GM23338 (cell line): ENCODE measurements at regions not wholly inside any gene's neighbourhood (a gene's known extent, or its start where the extent isn't known, plus 50 kb on each side); places are given as distances from the start of the nearest gene placed in this dataset.
"Not testable (repeated sequence)": the region's sequence is repeated elsewhere in the genome, so short reads cannot be mapped to it uniquely, and the experiment has no call there.

ENCODE experiments used
- ATAC-seq: fragments of 200-7000 bp; cut with Tn5 transposase; 3 replicates; pipeline ENCODE4 v1.9.1; 2020
- DNase-seq: peaks from one replicate; pipeline ENCODE4 v3.0.0-alpha.2; 2015; ENCODE audit warnings: low spot score
- H2AFZ ChIP-seq: fragments of 200-600 bp; sonication (generic); 2 replicates; pipeline ENCODE4 v1.8.0; 2016; ENCODE audit warnings: antibody characterized with exemption, mild to moderate bottlenecking, moderate library complexity
- H3F3A ChIP-seq: fragments of 200-600 bp; sonication (generic); replicated peaks from 2 replicates; pipeline ENCODE4 v1.8.0; 2017; ENCODE audit warnings: antibody characterized with exemption, mixed run types, low read depth
- H3K27ac ChIP-seq: fragments of 200-600 bp; sonication (generic); 2 replicates; pipeline ENCODE4 v1.6.1; 2016; ENCODE audit warnings: low read depth
- H3K27me3 ChIP-seq: fragments of 200-600 bp; sonication (generic); 2 replicates; pipeline ENCODE4 v1.8.0; 2016; ENCODE audit warnings: mild to moderate bottlenecking, mixed run types, moderate library complexity; ENCODE audit not compliant: insufficient read depth
- H3K36me3 ChIP-seq: fragments of 200-600 bp; sonication (generic); 2 replicates; pipeline ENCODE4 v1.8.0; 2016; ENCODE audit warnings: mild to moderate bottlenecking; ENCODE audit not compliant: insufficient read depth
- H3K4me1 ChIP-seq: fragments of 200-600 bp; sonication (generic); 2 replicates; pipeline ENCODE4 v1.8.0; 2016; ENCODE audit warnings: mild to moderate bottlenecking, moderate library complexity; ENCODE audit not compliant: insufficient read depth
- H3K4me2 ChIP-seq: fragments of 200-600 bp; sonication (generic); 2 replicates; pipeline ENCODE4 v1.7.1; 2017; ENCODE audit warnings: mixed run types
- H3K4me3 ChIP-seq: fragments of 200-600 bp; sonication (generic); 2 replicates; pipeline ENCODE4 v1.6.1; 2016; ENCODE audit warnings: mixed run types
- H3K79me2 ChIP-seq: fragments of 200-600 bp; sonication (generic); replicated peaks from 2 replicates; pipeline ENCODE4 v1.8.0; 2017; ENCODE audit warnings: mild to moderate bottlenecking; ENCODE audit not compliant: insufficient read depth
- H3K9me2 ChIP-seq: fragments of 200-600 bp; sonication (generic); 2 replicates; pipeline ENCODE4 v1.8.0; 2017; ENCODE audit not compliant: insufficient read depth
- H4K20me1 ChIP-seq: fragments of 200-600 bp; sonication (generic); replicated peaks from 2 replicates; pipeline ENCODE4 v1.8.0; 2017; ENCODE audit warnings: mild to moderate bottlenecking; ENCODE audit not compliant: insufficient read depth
- H3K27ac Mint-ChIP-seq: 2 replicates; pipeline ENCODE4 v1.8.0; 2020; ENCODE audit warnings: inconsistent platforms, mild to moderate bottlenecking, moderate library complexity, mixed read lengths
- H3K27me3 Mint-ChIP-seq: 3 replicates; pipeline ENCODE4 v1.8.0; 2022; ENCODE audit warnings: low read depth, mild to moderate bottlenecking, moderate library complexity, mixed read lengths, inconsistent platforms; ENCODE audit not compliant: insufficient read depth, poor library complexity
- H3K36me3 Mint-ChIP-seq: 3 replicates; pipeline ENCODE4 v1.8.0; 2021; ENCODE audit warnings: low read depth, mild to moderate bottlenecking, inconsistent platforms, moderate library complexity, mixed read lengths
- H3K4me1 Mint-ChIP-seq: 3 replicates; pipeline ENCODE4 v1.8.0; 2020; ENCODE audit warnings: mild to moderate bottlenecking, inconsistent platforms, mixed read lengths
- H3K4me3 Mint-ChIP-seq: 3 replicates; pipeline ENCODE4 v1.8.0; 2021; ENCODE audit warnings: moderate library complexity, mild to moderate bottlenecking, inconsistent platforms, mixed read lengths
- H3K9me3 Mint-ChIP-seq: 3 replicates; pipeline ENCODE4 v1.8.0; 2020; ENCODE audit warnings: moderate library complexity, mild to moderate bottlenecking, inconsistent platforms, mixed read lengths
- CREB1 ChIP-seq: fragments of 250-450 bp; sonication (Bioruptor Pico); IDR thresholded peaks from 2 replicates; pipeline ENCODE4 v1.5.0; 2020; ENCODE audit warnings: low read depth, mild to moderate bottlenecking, moderate library complexity
- EZH2phosphoT487 ChIP-seq: fragments of 200-600 bp; sonication (generic); IDR thresholded peaks from one replicate; pipeline ENCODE4 v1.8.1; 2018; ENCODE audit warnings: antibody characterized with exemption; ENCODE audit not compliant: unreplicated experiment
- JUNB ChIP-seq: IDR thresholded peaks from one replicate; pipeline ENCODE4 v1.6.1; 2016; ENCODE audit warnings: antibody characterized with exemption; ENCODE audit not compliant: unreplicated experiment
- NANOG ChIP-seq: IDR thresholded peaks from 2 replicates; pipeline ENCODE4 v1.6.1; 2016; ENCODE audit warnings: antibody characterized with exemption, borderline replicate concordance
- ZNF114 ChIP-seq: fragments of 250-450 bp; sonication (Bioruptor Pico); IDR thresholded peaks from 2 replicates; pipeline ENCODE4 v1.5.0; 2020; ENCODE audit warnings: mild to moderate bottlenecking, moderate library complexity
- TF ChIP-seq, protein P1 (sequence below): IDR thresholded peaks from 2 replicates; pipeline ENCODE4 v1.6.1; 2016; ENCODE audit warnings: antibody characterized with exemption
- TF ChIP-seq, protein P2 (sequence below): IDR thresholded peaks from one replicate; pipeline ENCODE4 v1.6.1; 2018; ENCODE audit warnings: antibody characterized with exemption; ENCODE audit not compliant: unreplicated experiment
- TF ChIP-seq, protein P3 (sequence below): fragments of 250-450 bp; sonication (Bioruptor Pico); IDR thresholded peaks from 2 replicates; pipeline ENCODE4 v1.5.0; 2020; ENCODE audit warnings: mild to moderate bottlenecking, moderate library complexity

DNA sequence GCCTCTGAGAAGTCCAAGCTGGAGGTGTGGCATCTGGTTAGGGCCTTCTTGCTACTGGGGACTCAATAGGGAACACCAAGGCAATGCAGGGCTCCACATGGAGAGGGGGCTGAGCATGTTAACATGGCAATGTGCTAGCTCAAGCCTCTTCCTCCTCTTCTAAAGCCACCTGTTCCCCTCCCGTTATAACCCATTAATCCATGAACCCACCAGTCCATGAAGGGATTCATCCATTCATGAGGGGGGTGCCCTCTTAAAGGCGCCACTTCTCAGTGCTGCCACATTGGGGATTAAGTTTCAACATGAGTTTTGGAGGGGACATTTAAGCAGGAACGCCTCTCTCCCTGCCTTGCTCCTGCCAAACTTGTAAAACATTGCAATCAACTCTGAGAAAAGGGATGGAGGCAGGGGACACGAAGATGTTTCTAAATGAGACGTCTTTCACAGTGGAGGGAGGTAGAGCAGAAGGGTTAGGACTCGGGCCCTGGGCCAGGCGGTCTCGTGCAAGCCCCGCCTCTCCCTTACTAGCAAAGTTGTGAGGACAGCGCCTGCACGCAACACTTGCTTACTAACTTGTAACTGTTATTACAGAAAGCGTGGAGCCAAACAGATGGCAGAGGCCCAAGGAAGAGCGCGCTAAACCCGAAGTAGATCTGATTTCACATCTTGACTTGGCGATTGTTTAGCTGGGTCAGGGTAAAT lies 118.2 kb upstream of the ZNF516 start:
- Mint-ChIP-seq H3K27ac (no peak overlapping the region), H3K4me3 (no peak overlapping the region)
- TF ChIP-seq, protein P1, sequence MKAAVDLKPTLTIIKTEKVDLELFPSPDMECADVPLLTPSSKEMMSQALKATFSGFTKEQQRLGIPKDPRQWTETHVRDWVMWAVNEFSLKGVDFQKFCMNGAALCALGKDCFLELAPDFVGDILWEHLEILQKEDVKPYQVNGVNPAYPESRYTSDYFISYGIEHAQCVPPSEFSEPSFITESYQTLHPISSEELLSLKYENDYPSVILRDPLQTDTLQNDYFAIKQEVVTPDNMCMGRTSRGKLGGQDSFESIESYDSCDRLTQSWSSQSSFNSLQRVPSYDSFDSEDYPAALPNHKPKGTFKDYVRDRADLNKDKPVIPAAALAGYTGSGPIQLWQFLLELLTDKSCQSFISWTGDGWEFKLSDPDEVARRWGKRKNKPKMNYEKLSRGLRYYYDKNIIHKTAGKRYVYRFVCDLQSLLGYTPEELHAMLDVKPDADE: no peak
- TF ChIP-seq EZH2phosphoT487 (no peak), CREB1 (CRISPR knock-in tag) (no peak), ZNF114 (CRISPR knock-in tag) (no peak), JUNB (no peak), NANOG (no peak)
- TF ChIP-seq, protein P2, sequence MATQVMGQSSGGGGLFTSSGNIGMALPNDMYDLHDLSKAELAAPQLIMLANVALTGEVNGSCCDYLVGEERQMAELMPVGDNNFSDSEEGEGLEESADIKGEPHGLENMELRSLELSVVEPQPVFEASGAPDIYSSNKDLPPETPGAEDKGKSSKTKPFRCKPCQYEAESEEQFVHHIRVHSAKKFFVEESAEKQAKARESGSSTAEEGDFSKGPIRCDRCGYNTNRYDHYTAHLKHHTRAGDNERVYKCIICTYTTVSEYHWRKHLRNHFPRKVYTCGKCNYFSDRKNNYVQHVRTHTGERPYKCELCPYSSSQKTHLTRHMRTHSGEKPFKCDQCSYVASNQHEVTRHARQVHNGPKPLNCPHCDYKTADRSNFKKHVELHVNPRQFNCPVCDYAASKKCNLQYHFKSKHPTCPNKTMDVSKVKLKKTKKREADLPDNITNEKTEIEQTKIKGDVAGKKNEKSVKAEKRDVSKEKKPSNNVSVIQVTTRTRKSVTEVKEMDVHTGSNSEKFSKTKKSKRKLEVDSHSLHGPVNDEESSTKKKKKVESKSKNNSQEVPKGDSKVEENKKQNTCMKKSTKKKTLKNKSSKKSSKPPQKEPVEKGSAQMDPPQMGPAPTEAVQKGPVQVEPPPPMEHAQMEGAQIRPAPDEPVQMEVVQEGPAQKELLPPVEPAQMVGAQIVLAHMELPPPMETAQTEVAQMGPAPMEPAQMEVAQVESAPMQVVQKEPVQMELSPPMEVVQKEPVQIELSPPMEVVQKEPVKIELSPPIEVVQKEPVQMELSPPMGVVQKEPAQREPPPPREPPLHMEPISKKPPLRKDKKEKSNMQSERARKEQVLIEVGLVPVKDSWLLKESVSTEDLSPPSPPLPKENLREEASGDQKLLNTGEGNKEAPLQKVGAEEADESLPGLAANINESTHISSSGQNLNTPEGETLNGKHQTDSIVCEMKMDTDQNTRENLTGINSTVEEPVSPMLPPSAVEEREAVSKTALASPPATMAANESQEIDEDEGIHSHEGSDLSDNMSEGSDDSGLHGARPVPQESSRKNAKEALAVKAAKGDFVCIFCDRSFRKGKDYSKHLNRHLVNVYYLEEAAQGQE: no peak
- TF ChIP-seq, protein P3, sequence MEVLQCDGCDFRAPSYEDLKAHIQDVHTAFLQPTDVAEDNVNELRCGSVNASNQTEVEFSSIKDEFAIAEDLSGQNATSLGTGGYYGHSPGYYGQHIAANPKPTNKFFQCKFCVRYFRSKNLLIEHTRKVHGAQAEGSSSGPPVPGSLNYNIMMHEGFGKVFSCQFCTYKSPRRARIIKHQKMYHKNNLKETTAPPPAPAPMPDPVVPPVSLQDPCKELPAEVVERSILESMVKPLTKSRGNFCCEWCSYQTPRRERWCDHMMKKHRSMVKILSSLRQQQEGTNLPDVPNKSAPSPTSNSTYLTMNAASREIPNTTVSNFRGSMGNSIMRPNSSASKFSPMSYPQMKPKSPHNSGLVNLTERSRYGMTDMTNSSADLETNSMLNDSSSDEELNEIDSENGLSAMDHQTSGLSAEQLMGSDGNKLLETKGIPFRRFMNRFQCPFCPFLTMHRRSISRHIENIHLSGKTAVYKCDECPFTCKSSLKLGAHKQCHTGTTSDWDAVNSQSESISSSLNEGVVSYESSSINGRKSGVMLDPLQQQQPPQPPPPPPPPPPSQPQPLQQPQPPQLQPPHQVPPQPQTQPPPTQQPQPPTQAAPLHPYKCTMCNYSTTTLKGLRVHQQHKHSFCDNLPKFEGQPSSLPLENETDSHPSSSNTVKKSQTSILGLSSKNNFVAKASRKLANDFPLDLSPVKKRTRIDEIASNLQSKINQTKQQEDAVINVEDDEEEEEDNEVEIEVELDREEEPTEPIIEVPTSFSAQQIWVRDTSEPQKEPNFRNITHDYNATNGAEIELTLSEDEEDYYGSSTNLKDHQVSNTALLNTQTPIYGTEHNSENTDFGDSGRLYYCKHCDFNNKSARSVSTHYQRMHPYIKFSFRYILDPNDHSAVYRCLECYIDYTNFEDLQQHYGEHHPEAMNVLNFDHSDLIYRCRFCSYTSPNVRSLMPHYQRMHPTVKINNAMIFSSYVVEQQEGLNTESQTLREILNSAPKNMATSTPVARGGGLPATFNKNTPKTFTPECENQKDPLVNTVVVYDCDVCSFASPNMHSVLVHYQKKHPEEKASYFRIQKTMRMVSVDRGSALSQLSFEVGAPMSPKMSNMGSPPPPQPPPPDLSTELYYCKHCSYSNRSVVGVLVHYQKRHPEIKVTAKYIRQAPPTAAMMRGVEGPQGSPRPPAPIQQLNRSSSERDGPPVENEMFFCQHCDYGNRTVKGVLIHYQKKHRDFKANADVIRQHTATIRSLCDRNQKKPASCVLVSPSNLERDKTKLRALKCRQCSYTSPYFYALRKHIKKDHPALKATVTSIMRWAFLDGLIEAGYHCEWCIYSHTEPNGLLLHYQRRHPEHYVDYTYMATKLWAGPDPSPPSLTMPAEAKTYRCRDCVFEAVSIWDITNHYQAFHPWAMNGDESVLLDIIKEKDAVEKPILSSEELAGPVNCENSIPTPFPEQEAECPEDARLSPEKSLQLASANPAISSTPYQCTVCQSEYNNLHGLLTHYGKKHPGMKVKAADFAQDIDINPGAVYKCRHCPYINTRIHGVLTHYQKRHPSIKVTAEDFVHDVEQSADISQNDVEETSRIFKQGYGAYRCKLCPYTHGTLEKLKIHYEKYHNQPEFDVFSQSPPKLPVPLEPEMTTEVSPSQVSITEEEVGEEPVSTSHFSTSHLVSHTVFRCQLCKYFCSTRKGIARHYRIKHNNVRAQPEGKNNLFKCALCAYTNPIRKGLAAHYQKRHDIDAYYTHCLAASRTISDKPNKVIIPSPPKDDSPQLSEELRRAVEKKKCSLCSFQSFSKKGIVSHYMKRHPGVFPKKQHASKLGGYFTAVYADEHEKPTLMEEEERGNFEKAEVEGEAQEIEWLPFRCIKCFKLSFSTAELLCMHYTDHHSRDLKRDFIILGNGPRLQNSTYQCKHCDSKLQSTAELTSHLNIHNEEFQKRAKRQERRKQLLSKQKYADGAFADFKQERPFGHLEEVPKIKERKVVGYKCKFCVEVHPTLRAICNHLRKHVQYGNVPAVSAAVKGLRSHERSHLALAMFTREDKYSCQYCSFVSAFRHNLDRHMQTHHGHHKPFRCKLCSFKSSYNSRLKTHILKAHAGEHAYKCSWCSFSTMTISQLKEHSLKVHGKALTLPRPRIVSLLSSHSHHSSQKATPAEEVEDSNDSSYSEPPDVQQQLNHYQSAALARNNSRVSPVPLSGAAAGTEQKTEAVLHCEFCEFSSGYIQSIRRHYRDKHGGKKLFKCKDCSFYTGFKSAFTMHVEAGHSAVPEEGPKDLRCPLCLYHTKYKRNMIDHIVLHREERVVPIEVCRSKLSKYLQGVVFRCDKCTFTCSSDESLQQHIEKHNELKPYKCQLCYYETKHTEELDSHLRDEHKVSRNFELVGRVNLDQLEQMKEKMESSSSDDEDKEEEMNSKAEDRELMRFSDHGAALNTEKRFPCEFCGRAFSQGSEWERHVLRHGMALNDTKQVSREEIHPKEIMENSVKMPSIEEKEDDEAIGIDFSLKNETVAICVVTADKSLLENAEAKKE (CRISPR knock-in tag): no peak

DNA sequence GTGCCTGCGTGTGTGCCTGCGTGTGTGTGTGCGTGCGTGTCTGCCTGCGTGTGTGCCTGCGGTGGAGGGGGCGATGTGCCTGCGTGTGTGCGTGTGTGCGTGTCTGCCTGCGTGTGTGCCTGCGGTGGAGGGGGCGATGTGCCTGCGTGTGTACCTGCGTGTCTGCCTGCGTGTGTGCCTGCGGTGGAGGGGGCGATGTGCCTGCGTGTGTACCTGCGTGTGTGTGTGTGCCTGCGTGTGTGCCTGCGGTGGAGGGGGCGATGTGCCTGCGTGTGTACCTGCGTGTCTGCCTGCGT lies 116.7 kb upstream of the ZNF516 start:
- H3K36me3 ChIP-seq, H3K4me3 Mint-ChIP-seq, H3K27ac Mint-ChIP-seq, H3K36me3 Mint-ChIP-seq, H3K27me3 Mint-ChIP-seq, H3F3A ChIP-seq, H2AFZ ChIP-seq, H3K79me2 ChIP-seq, H3K4me3 ChIP-seq, DNase-seq, H3K4me2 ChIP-seq, H3K27me3 ChIP-seq, ATAC-seq, H3K9me3 Mint-ChIP-seq, H3K27ac ChIP-seq, H3K4me1 ChIP-seq, H4K20me1 ChIP-seq, H3K9me2 ChIP-seq: not testable (repeated sequence)
- peaks cover 10% of the 10 kb centered on the region; the same call in 2 of the 3 replicates for H3K4me1 Mint-ChIP-seq

More for the DNA sequence above, 118.2 kb upstream of the ZNF516 start:
- Histone ChIP-seq H3K36me3 (no peaks in the 10 kb centered on the region), H4K20me1 (no peaks in the 10 kb centered on the region), H3K27ac (no peak overlapping the region), H3K9me2 (no peaks in the 10 kb centered on the region), H3K4me1 (no peaks in the 10 kb centered on the region; the same call in 1 of the 2 replicates), H3K27me3 (peaks cover 4% of the 10 kb centered on the region; the same call in 1 of the 2 replicates), H3K79me2 (no peaks in the 10 kb centered on the region), H3F3A (no peaks in the 10 kb centered on the region), H3K4me3 (no peak overlapping the region), H2AFZ (peak overlapping the region; percentile 81), H3K4me2 (no peak overlapping the region)
- H3K9me3 Mint-ChIP-seq: peaks cover 5% of the 10 kb centered on the region
- ATAC-seq: no peak; the same call in 2 of the 3 replicates
- H3K36me3 Mint-ChIP-seq: no peaks in the 10 kb centered on the region
- H3K4me1 Mint-ChIP-seq: peaks cover 10% of the 10 kb centered on the region; the same call in 2 of the 3 replicates
- H3K27me3 Mint-ChIP-seq: peaks cover 9% of the 10 kb centered on the region
- DNase-seq: no peak
